ENCODE measurements at regions not wholly inside any gene's neighbourhood (a gene's known extent, or its start where the extent isn't known, plus 50 kb on each side); places are given as distances from the start of the nearest gene placed in this dataset.

DNA sequence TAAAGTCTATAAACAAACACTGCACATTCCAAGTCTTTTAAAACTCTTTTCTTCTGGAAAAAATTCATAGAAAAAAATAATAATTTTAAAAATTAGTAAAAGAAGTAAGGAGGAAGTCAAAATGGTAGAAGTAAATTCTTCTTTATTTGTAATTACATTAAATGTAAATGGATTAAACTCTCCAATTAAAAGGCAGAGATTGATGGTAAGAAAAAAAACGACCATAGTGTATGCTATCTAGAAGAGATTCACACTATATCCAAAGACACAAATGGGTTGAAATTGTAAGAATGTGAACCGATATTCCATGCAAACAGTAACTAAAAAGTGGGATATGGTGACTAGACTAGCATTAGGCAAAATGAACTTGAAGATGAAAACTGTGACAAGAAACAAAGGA lies 1196.1 kb upstream of the CDH2 start:
- Histone ChIP-seq H3K79me2 (ENCODE audit: control insufficient read depth in 1 of 2, insufficient read depth in 2 of 2, low read length in 2 of 2) (no peaks in the 10 kb centered on the region), H3K4me3 (ENCODE audit: extremely low read depth in 1 of 4, insufficient read depth in 2 of 4, low read depth in 3 of 4, low read length in 4 of 4) (no peak overlapping the region), H3K23me2 (ENCODE audit: low read depth, low read length) (no peaks in the 10 kb centered on the region), H2BK20ac (ENCODE audit: low read length) (no peak overlapping the region), H3K4me1 (replicated peaks in 1 of 4; ENCODE audit: control insufficient read depth in 3 of 4, insufficient read depth in 4 of 4, low read length in 3 of 4) (no peaks in the 10 kb centered on the region), H3K79me1 (ENCODE audit: low read depth, low read length) (no peaks in the 10 kb centered on the region), H4K8ac (ENCODE audit: extremely low read depth, insufficient read depth, low read length) (no peak overlapping the region), H3K27ac (ENCODE audit: low read depth, low read length) (no peak overlapping the region), H3K14ac (ENCODE audit: insufficient read length) (no peak overlapping the region), H3K18ac (ENCODE audit: extremely low read depth, low read length) (no peak overlapping the region), H3K23ac (ENCODE audit: insufficient read length) (no peak overlapping the region), H2BK120ac (replicated peaks; ENCODE audit: low read depth, low read length) (no peak overlapping the region), H3K4me2 (ENCODE audit: insufficient read depth in 1 of 2, low read depth in 2 of 2, low read length in 2 of 2) (no peak overlapping the region), H2BK15ac (ENCODE audit: low read length) (no peak overlapping the region), H4K20me1 (replicated peaks in 1 of 2; ENCODE audit: control insufficient read depth in 1 of 2, insufficient read depth in 2 of 2, low read length in 2 of 2) (no peaks in the 10 kb centered on the region), H2AFZ (ENCODE audit: low read length) (no peak overlapping the region), H3K36me3 (ENCODE audit: control insufficient read depth in 2 of 4, insufficient read depth in 4 of 4, low read length in 3 of 4) (no peaks in the 10 kb centered on the region), H3K56ac (replicated peaks; ENCODE audit: insufficient read length, low read depth, low read length) (no peak overlapping the region), H3K9ac (replicated peaks in 1 of 4; ENCODE audit: extremely low read depth in 1 of 4, low read depth in 3 of 4, low read length in 3 of 4) (no peak overlapping the region), H4K5ac (ENCODE audit: insufficient read length, low read depth, low read length) (no peak overlapping the region), H3K4ac (replicated peaks; ENCODE audit: insufficient read length, low read depth, low read length) (no peak overlapping the region), H2BK12ac (ENCODE audit: low read depth, low read length) (no peak overlapping the region), H2BK5ac (ENCODE audit: low read depth, low read length) (no peak overlapping the region), H2AK5ac (ENCODE audit: low read depth, low read length) (no peak overlapping the region), H4K91ac (replicated peaks; ENCODE audit: insufficient read length, low read length) (no peak overlapping the region), H3K27me3 (replicated peaks in 1 of 4; ENCODE audit: control insufficient read depth in 3 of 4, extremely low read depth in 1 of 4, insufficient read depth in 3 of 4, low read length in 3 of 4) (no peaks in the 10 kb centered on the region), H3K9me3 (ENCODE audit: insufficient read depth in 2 of 2, low read depth in 1 of 2, low read length in 1 of 2) (peaks cover 4 to 11% of the 10 kb centered on the region in 2 experiments; a peak in 2 of 4 replicates)
- no peak for DNase-seq (ENCODE audit: low read depth in 1 of 2, low spot score in 2 of 2)
- no peak for FAIRE-seq
- 82% methylated on average over 2 of the region's 2 CpGs; no CpG with 5 or more reads in 1 of the 2 experiments for WGBS, 2 experiments (ENCODE audit: extremely low coverage in 1 of 2, insufficient coverage in 1 of 2, insufficient read length in 1 of 2, insufficient replicate concordance in 2 of 2, low coverage in 1 of 2, low lambda C conversion rate in 2 of 2, missing lambda C conversion rate in 1 of 2)
- ChIA-PET CTCF (ENCODE audit: partially characterized antibody) (no interaction called here), POLR2A (ENCODE audit: partially characterized antibody) (no interaction called here)
- TF ChIP-seq KDM1A (IDR thresholded peaks at IDR 0.05; ENCODE audit: borderline replicate concordance, low read length) (no peak), RAD21 (IDR thresholded peaks at IDR 0.05 in 1 of 2, conservative IDR thresholded peaks at IDR 0.05 in 1 of 2; ENCODE audit: low read depth in 2 of 2, low read length in 2 of 2) (no peak), SIRT6 (IDR thresholded peaks at IDR 0.05; ENCODE audit: low read length) (no peak), TEAD4 (IDR thresholded peaks at IDR 0.05; ENCODE audit: low read depth, low read length) (no peak), SIX5 (IDR thresholded peaks at IDR 0.05; ENCODE audit: low read depth, low read length) (no peak), POLR2AphosphoS5 (IDR thresholded peaks at IDR 0.05; ENCODE audit: low read depth, low read length) (no peak), NANOG (IDR thresholded peaks at IDR 0.05; ENCODE audit: insufficient read depth, low read depth, low read length, poor library complexity, severe bottlenecking) (no peak), SRF (IDR thresholded peaks at IDR 0.05; ENCODE audit: low read depth, low read length) (no peak), RNF2 (IDR thresholded peaks at IDR 0.05; ENCODE audit: borderline replicate concordance, low read depth, low read length, missing control alignments, poor library complexity, severe bottlenecking) (no peak), CTBP2 (IDR thresholded peaks at IDR 0.05; ENCODE audit: borderline replicate concordance, insufficient read depth, insufficient read length, low read length) (no peak), SP4 (IDR thresholded peaks at IDR 0.05; ENCODE audit: low read length) (no peak), POLR2A (IDR thresholded peaks at IDR 0.05; ENCODE audit: control extremely low read depth in 1 of 2, low read depth in 2 of 2, low read length in 2 of 2) (no peak), BACH1 (IDR thresholded peaks at IDR 0.05; ENCODE audit: low read length) (no peak), ZNF274 (IDR thresholded peaks at IDR 0.05; ENCODE audit: borderline replicate concordance, extremely low read depth, low read length) (no peak)
- TF ChIP-seq, protein P1, sequence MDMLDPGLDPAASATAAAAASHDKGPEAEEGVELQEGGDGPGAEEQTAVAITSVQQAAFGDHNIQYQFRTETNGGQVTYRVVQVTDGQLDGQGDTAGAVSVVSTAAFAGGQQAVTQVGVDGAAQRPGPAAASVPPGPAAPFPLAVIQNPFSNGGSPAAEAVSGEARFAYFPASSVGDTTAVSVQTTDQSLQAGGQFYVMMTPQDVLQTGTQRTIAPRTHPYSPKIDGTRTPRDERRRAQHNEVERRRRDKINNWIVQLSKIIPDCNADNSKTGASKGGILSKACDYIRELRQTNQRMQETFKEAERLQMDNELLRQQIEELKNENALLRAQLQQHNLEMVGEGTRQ (IDR thresholded peaks at IDR 0.05; ENCODE audit: low read length) = no peak
